DND-41 (cell line): ENCODE measurements at regions not wholly inside any gene's neighbourhood (a gene's known extent, or its start where the extent isn't known, plus 50 kb on each side); places are given as distances from the start of the nearest gene placed in this dataset.
A peak's percentile ranks its signal among the peaks of the same experiment; 100 is the strongest.

Experiments used
- ATAC-seq: fragments of 200-7000 bp; cut with Tn5 transposase; 3 replicates; pipeline ENCODE4 v1.9.1; 2021; ENCODE audit warnings: low read depth; ENCODE audit not compliant: insufficient read depth
- DNase-seq: peaks from one replicate; pipeline ENCODE4 v3.0.0-alpha.2; 2020
- H2AFZ ChIP-seq: 2 replicates; pipeline ENCODE4 v1.6.0; 2012; ENCODE audit warnings: low read depth, low read length
- H3K27ac ChIP-seq: 2 replicates; pipeline ENCODE4 v1.5.1; 2012; ENCODE audit warnings: low read length, inconsistent platforms
- H3K27me3 ChIP-seq: fragments of 200-600 bp; sonication (generic); 2 replicates; pipeline ENCODE4 v1.6.0; 2012; ENCODE audit warnings: low read length, mild to moderate bottlenecking, inconsistent platforms; ENCODE audit not compliant: insufficient read depth, poor library complexity
- H3K36me3 ChIP-seq: 2 replicates; pipeline ENCODE4 v1.5.1; 2012; ENCODE audit warnings: low read length, inconsistent platforms; ENCODE audit not compliant: insufficient read depth
- H3K4me1 ChIP-seq: 2 replicates; pipeline ENCODE4 v1.5.1; 2012; ENCODE audit warnings: mild to moderate bottlenecking, low read length; ENCODE audit not compliant: insufficient read depth
- H3K4me2 ChIP-seq: 2 replicates; pipeline ENCODE4 v1.6.0; 2012; ENCODE audit warnings: mild to moderate bottlenecking, moderate library complexity, low read length, inconsistent platforms; ENCODE audit not compliant: insufficient read depth
- H3K4me3 ChIP-seq, 2 experiments: fragments of 200-600 bp in 1 of 2; shearing (Covaris generic) in 1 of 2; 2 replicates each; pipeline ENCODE4 v1.5.1; 2012 to 2016; ENCODE audit warnings: inconsistent platforms in 2 of 2, low read length in 2 of 2, mild to moderate bottlenecking in 2 of 2, low read depth in 1 of 2, moderate library complexity in 1 of 2
- H3K79me2 ChIP-seq: 2 replicates; pipeline ENCODE4 v1.6.0; 2012; ENCODE audit warnings: low read length, inconsistent platforms; ENCODE audit not compliant: insufficient read depth
- H3K9ac ChIP-seq: 2 replicates; pipeline ENCODE4 v1.6.0; 2012; ENCODE audit warnings: low read depth, mild to moderate bottlenecking, inconsistent platforms, low read length, moderate library complexity
- H3K9me3 ChIP-seq: 2 replicates; pipeline ENCODE4 v1.5.1; 2012; ENCODE audit warnings: low read length, moderate library complexity, mild to moderate bottlenecking, inconsistent platforms; ENCODE audit not compliant: insufficient read depth, severe bottlenecking
- H4K20me1 ChIP-seq: 2 replicates; pipeline ENCODE4 v1.6.0; 2012; ENCODE audit warnings: low read length; ENCODE audit not compliant: insufficient read depth
- CTCF ChIP-seq: IDR thresholded peaks from 2 replicates; pipeline ENCODE4 v1.5.1; 2012; ENCODE audit warnings: borderline replicate concordance, low read length, moderate library complexity, mild to moderate bottlenecking; ENCODE audit not compliant: poor library complexity, severe bottlenecking; ENCODE audit errors: extremely low read depth
- EZH2 ChIP-seq: IDR thresholded peaks from 3 replicates; pipeline ENCODE4 v1.6.1; 2012; ENCODE audit warnings: borderline replicate concordance, low read depth, mild to moderate bottlenecking, moderate library complexity, low read length, inconsistent platforms; ENCODE audit not compliant: severe bottlenecking

DNA sequence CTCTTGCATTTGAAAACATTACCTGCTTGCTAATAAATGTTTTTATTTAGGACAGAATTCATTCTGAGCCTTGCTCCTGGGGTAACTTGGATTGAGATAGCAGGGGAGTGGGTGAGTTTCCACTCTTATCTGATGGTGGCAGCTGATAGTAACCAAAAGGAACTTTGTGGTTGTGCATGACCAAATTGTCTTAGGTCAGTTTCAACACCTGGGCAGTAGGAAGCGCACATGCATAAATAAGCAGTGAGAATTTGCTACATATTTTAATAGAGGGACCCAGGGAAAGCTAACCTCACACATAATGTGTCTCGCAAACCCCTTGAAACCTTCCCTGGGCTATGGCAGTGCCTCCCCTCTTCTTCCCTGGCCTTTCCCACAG lies 65.4 kb upstream of the XCR1 start:
- no peak overlapping the region for H3K4me2 ChIP-seq

DNA sequence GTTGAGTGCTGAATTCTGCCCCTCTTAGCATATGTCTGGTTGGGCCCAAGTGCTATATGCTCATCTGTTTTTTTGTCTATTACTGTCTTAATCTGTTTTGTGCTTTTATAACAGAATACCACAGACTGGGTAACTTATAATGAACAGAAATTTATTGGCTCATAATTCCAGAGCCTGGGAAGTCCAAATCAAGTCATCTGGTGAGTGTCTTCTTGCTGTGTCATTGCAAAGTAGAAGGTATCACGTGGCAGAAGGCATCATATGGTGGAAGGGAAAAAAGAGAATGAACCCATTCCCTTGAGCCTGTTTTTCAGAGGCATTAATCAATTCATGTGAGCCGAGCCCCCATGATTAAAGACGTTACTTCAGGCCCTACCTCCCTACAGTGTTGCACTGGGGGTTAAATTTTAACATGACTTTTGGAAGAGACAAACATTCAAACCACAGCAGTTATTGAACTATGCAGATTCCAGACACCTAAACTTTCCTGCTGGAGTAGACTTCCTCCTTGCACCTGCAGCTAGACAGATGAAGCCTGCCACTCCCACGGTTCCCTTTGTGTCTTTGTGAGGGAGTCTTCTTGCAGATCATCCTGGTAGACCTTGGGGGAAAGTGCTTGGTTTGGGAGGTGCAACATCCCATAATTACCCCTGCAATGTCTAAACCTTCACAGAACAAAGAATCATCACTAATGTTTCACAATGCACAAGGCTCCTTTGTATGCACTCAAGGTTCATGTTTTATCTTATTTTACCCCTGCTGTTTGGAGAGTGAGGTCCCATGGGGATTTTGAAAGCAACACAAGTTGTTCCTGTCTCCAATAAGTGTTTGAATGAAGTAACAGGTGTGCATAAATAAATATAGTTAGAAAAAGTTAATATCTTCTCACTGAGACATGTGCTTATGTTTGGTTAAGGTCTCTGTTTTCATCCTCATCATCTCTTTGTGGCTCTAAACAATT lies 64.7 kb upstream of the XCR1 start:
- Histone ChIP-seq H3K36me3 (no peaks in the 10 kb centered on the region), H3K9ac (peak overlapping the region; percentile 9), H3K27me3 (no peaks in the 10 kb centered on the region), H2AFZ (0 out of 2 replicates have a peak overlapping the region, but pooled peaks have one; percentile 9), H3K9me3 (no peaks in the 10 kb centered on the region), H3K4me1 (peaks cover 51% of the 10 kb centered on the region), H3K79me2 (no peaks in the 10 kb centered on the region), H3K4me2 (no peak overlapping the region), H3K4me3 (no peak overlapping the region), H4K20me1 (no peaks in the 10 kb centered on the region), H3K27ac (peak overlapping the region; percentile 68)
- ATAC-seq = peak; percentile 53
- no peak for DNase-seq
- no peak for TF ChIP-seq EZH2
- no peak for TF ChIP-seq CTCF

More for the DNA sequence above, 65.4 kb upstream of the XCR1 start:
- TF ChIP-seq CTCF = peak; percentile 14
- no peak for TF ChIP-seq EZH2
- no peaks in the 10 kb centered on the region for H3K79me2 ChIP-seq
- no peaks in the 10 kb centered on the region for H3K36me3 ChIP-seq
- H3K4me3 ChIP-seq = no peak overlapping the region
- H2AFZ ChIP-seq = no peak overlapping the region
- no peaks in the 10 kb centered on the region for H4K20me1 ChIP-seq
- H3K27me3 ChIP-seq = no peaks in the 10 kb centered on the region
- peak overlapping the region; percentile 68 for H3K27ac ChIP-seq
- ATAC-seq = peak; percentile 33
- no peaks in the 10 kb centered on the region for H3K9me3 ChIP-seq
- peak overlapping the region; percentile 9; the same call in 1 of the 2 replicates for H3K9ac ChIP-seq
- DNase-seq = no peak
- H3K4me1 ChIP-seq = peaks cover 58% of the 10 kb centered on the region

DNA sequence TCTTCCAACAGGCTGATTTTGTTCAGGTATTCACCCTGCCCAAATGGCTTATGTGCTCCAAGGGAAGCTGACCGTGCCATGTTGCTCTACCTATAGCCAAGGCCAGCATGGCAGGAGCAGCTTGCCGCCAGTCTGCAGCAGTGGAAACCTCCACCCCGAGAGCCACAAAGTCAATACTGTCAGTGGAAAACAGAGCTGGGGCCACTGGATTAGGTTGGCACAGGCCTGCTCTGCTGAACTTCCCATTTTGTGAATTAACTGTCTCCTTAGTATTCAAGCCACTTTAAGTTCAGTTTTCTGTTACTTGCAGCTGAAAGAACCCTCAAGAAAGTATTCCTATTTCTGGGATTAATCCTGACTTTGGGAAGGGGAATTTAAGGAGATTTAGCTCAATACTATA lies 63.8 kb upstream of the XCR1 start:
- Histone ChIP-seq H3K4me1 (peaks cover 41% of the 10 kb centered on the region), H3K4me2 (no peak overlapping the region), H3K9me3 (no peaks in the 10 kb centered on the region), H3K79me2 (no peaks in the 10 kb centered on the region), H3K27ac (peak overlapping the region; percentile 68), H4K20me1 (no peaks in the 10 kb centered on the region), H3K36me3 (no peaks in the 10 kb centered on the region), H3K9ac (no peak overlapping the region), H2AFZ (no peak overlapping the region), H3K27me3 (no peaks in the 10 kb centered on the region), H3K4me3 (no peak overlapping the region)
- no peak for DNase-seq
- TF ChIP-seq EZH2 (no peak), CTCF (no peak)
- no peak for ATAC-seq
